Stomach (tissue), 8 donors: ENCODE measurements at regions not wholly inside any gene's neighbourhood (a gene's known extent, or its start where the extent isn't known, plus 50 kb on each side); places are given as distances from the start of the nearest gene placed in this dataset.

Experiments
- DNase-seq, 2 donors: peaks; one replicate each; pipeline versions ENCODE4 v3.0.0 to v3.0.0-alpha.2; 2013 to 2019
- H3K27ac ChIP-seq, 5 donors: fragments of 200-600 bp in 4 of 5; sonication (generic) in 4 of 5; one replicate each; pipeline ENCODE4 v1.5.1; 2013 to 2019; ENCODE audit warnings: mild to moderate bottlenecking in 1 of 5, moderate library complexity in 1 of 5
- H3K27me3 ChIP-seq, 3 donors: fragments of 200-600 bp; sonication (generic); one replicate each; pipeline ENCODE4 v1.5.1; 2017 to 2019; ENCODE audit warnings: mixed run types in 1 of 3
- H3K36me3 ChIP-seq, 4 donors: fragments of 200-600 bp; sonication (generic); 1 replicate in 3 of 4; 2 replicates in 1 of 4; pipeline ENCODE4 v1.5.1; 2016 to 2019
- H3K4me1 ChIP-seq, 4 donors: fragments of 200-600 bp; sonication (generic); one replicate each; pipeline ENCODE4 v1.5.1; 2016 to 2019
- H3K4me3 ChIP-seq, 4 donors: fragments of 200-600 bp; sonication (generic) in 3 of 4; one replicate each; pipeline ENCODE4 v1.5.1; 2016 to 2019; ENCODE audit warnings: mild to moderate bottlenecking in 1 of 4
- H3K9me3 ChIP-seq, 4 donors: fragments of 200-600 bp; sonication (generic); one replicate each; pipeline ENCODE4 v1.5.1; 2016 to 2019
- CTCF ChIP-seq, 7 experiments: fragments of 450-650 bp in 4 of 7; fragments of 200-600 bp in 3 of 7; sonication (generic) in 3 of 7; IDR thresholded peaks; one replicate each; pipeline ENCODE4 v1.5.1; 2016 to 2019; ENCODE audit warnings: antibody characterized with exemption in 7 of 7, control low read depth in 2 of 7, mild to moderate bottlenecking in 1 of 7
- EP300 ChIP-seq: sonication (generic); formaldehyde crosslinking; IDR thresholded peaks from one replicate; pipeline ENCODE4 v1.6.1; 2017; ENCODE audit warnings: antibody characterized with exemption
- POLR2A ChIP-seq, 4 donors: fragments of 450-650 bp; IDR thresholded peaks; one replicate each; pipeline ENCODE4 v1.6.1; 2016; ENCODE audit warnings: antibody characterized with exemption in 4 of 4, control low read depth in 2 of 4, mild to moderate bottlenecking in 1 of 4, moderate library complexity in 1 of 4
- POLR2AphosphoS5 ChIP-seq, 3 donors: sonication (generic); formaldehyde crosslinking; IDR thresholded peaks; one replicate each; pipeline ENCODE4 v1.6.1; 2016; ENCODE audit warnings: antibody characterized with exemption in 3 of 3
- WGBS, 5 donors: extraction: QIAGEN DNeasy Blood & Tissue Kit in 3 of 5; methylation state at CpG; one replicate each; pipeline versions ENCODE4 v1.1.5 to v1.1.7; 2013 to 2018; 5-methylcytosine and 5-hydroxymethylcytosine counted together
- intact Hi-C: fragments of 100-400 bp; cut with DNase I; formaldehyde crosslinking; loops from one replicate; pipeline ENCODE4 v1.15.1; 2023; ENCODE audit warnings: low total_unique reads
- donor health status: healthy with polysubstance abuse.
- donor health status: Bipolar disorder and iron deficiency.
- donor health status: healthy.

- TF ChIP-seq EP300, result no peak
- H3K36me3 ChIP-seq, result no peaks in the 10 kb centered on the region
- no peaks in the 10 kb centered on the region for H3K4me1 ChIP-seq
- H3K27ac ChIP-seq, result no peak overlapping the region
- H3K9me3 ChIP-seq, result peaks cover 0 to 7% (median 2%) of the 10 kb centered on the region in 4 donors
- 59 to 74% (median 72%) methylated on average over 1 of the region's 1 CpG for WGBS, 5 donors
- DNase-seq, result no peak
- H3K27me3 ChIP-seq, result no peaks in the 10 kb centered on the region
- no peak overlapping the region for H3K4me3 ChIP-seq
- intact Hi-C loops, result no loop called here
Measured at GRCh38 chr21:25127811-25128210, 479.5 kb downstream of the MRPL39 start.

- H3K4me1 ChIP-seq, result no peaks in the 10 kb centered on the region
- H3K4me3 ChIP-seq, result no peak overlapping the region
- H3K9me3 ChIP-seq, result peaks cover 0 to 4% (median 0%) of the 10 kb centered on the region in 4 donors
- no peaks in the 10 kb centered on the region for H3K36me3 ChIP-seq
- intact Hi-C loops, result no loop called here
- 42 to 68% (median 53%) methylated on average over 1 of the region's 1 CpG for WGBS, 5 donors
- H3K27me3 ChIP-seq, result no peaks in the 10 kb centered on the region
- TF ChIP-seq CTCF (IDR thresholded peaks at IDR 0.05), result no peak
- no peak for TF ChIP-seq POLR2AphosphoS5 (IDR thresholded peaks at IDR 0.05)
- no peak for TF ChIP-seq EP300
- TF ChIP-seq POLR2A (IDR thresholded peaks at IDR 0.05), result no peak
- no peak overlapping the region for H3K27ac ChIP-seq
- no peak for DNase-seq
Measured at GRCh38 chr21:25127007-25127406, 480.3 kb downstream of the MRPL39 start.

- no peak for TF ChIP-seq EP300
- no peak for TF ChIP-seq POLR2AphosphoS5 (IDR thresholded peaks at IDR 0.05)
- no peak for TF ChIP-seq POLR2A (IDR thresholded peaks at IDR 0.05)
- no peak for TF ChIP-seq CTCF (IDR thresholded peaks at IDR 0.05)
- DNase-seq, result no peak
- H3K27ac ChIP-seq, result no peak overlapping the region
- no peaks in the 10 kb centered on the region for H3K36me3 ChIP-seq
- intact Hi-C loops, result no loop called here
- no peaks in the 10 kb centered on the region for H3K27me3 ChIP-seq
- H3K4me1 ChIP-seq, result no peaks in the 10 kb centered on the region
- no peak overlapping the region for H3K4me3 ChIP-seq
- whole genome bisulfite sequencing, 5 donors, result 44 to 66% (median 60%) methylated on average over 3 of the region's 3 CpGs
- H3K9me3 ChIP-seq, result no peaks in the 10 kb centered on the region
Measured at GRCh38 chr21:25126564-25126963, 480.7 kb downstream of the MRPL39 start.

GRCh38 chr21:25118648-25119047, 488.6 kb downstream of the MRPL39 start:
- intact Hi-C loops, result no loop called here
- Histone ChIP-seq H3K36me3 (no peaks in the 10 kb centered on the region), H3K27ac (no peak overlapping the region), H3K4me1 (no peaks in the 10 kb centered on the region), H3K4me3 (no peak overlapping the region), H3K9me3 (no peaks in the 10 kb centered on the region), H3K27me3 (no peaks in the 10 kb centered on the region)
- 90 to 94% (median 93%) methylated on average over 13 of the region's 13 CpGs for WGBS, 5 donors
- TF ChIP-seq POLR2A (IDR thresholded peaks at IDR 0.05), result no peak
- no peak for TF ChIP-seq POLR2AphosphoS5 (IDR thresholded peaks at IDR 0.05)
- no peak for TF ChIP-seq CTCF (IDR thresholded peaks at IDR 0.05)
- TF ChIP-seq EP300, result no peak
- no peak for DNase-seq

GRCh38 chr21:25115021-25115420, 492.3 kb downstream of the MRPL39 start:
- no peak overlapping the region for H3K27ac ChIP-seq
- H3K9me3 ChIP-seq, result no peaks in the 10 kb centered on the region

More at GRCh38 chr21:25115021-25115420, 492.3 kb downstream of the MRPL39 start:
- intact Hi-C loops, result no loop called here
- Histone ChIP-seq H3K4me3 (no peak overlapping the region), H3K4me1 (no peaks in the 10 kb centered on the region), H3K36me3 (no peaks in the 10 kb centered on the region), H3K27me3 (no peaks in the 10 kb centered on the region)
- TF ChIP-seq CTCF (IDR thresholded peaks at IDR 0.05), result no peak
- TF ChIP-seq POLR2AphosphoS5 (IDR thresholded peaks at IDR 0.05), result no peak
- no peak for TF ChIP-seq POLR2A (IDR thresholded peaks at IDR 0.05)
- TF ChIP-seq EP300, result no peak
- DNase-seq, result no peak
- 42 to 72% (median 50%) methylated on average over 1 of the region's 1 CpG for WGBS, 5 donors
